Stimulated activated CD8-positive, alpha-beta memory T cell treated with anti-CD3 and anti-CD28 coated beads, Interleukin-7, amount 100 ng/mL, for 1 hour (primary cell): ENCODE measurements at regions not wholly inside any gene's neighbourhood (a gene's known extent, or its start where the extent isn't known, plus 50 kb on each side); places are given as distances from the start of the nearest gene placed in this dataset.

Experiments
- DNase-seq, 2 donors: peaks; one replicate each; pipeline ENCODE4 v3.0.0-alpha.2; 2020; ENCODE audit warnings: low read depth in 2 of 2

DNA sequence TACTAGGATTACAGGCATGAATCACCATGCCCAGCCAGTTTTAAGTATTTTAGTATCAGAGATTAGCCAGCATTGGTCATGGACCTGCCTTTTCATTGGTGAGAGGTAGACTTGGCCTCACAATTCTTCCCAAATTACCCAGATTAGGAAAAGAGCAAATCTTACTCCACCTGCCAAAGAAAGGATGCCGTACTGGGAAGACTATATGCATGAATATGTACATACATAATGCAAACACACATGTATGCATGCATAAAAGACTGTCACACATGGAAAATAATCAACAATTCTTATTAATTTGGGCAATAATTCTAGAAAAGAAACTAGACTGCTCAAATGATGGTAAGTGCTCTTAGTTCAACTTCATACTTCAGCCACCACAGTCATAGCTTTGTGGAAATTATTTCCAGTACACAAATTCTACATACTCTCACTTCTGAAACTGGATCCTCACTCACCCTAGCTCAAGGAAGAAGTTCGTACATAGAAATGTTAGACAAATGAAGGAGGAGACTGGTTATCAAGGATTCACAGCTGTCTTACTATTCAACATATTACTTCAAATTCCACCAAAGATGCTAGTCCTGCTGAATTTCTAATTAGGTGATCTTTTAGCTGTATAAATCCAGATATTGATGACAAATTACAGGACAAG, 73.7 kb downstream of the MINAR2 start:
- no peak for DNase-seq

GRCh38 chr5:129830288-129830687, 74.0 kb upstream of the CHSY3 start:
- no peak for DNase-seq

GRCh38 chr5:129836321-129836720, 67.9 kb upstream of the CHSY3 start:
- DNase-seq: no peak

- no peak for DNase-seq
Observed at GRCh38 chr5:129844764-129845163, 59.5 kb upstream of the CHSY3 start.

DNA sequence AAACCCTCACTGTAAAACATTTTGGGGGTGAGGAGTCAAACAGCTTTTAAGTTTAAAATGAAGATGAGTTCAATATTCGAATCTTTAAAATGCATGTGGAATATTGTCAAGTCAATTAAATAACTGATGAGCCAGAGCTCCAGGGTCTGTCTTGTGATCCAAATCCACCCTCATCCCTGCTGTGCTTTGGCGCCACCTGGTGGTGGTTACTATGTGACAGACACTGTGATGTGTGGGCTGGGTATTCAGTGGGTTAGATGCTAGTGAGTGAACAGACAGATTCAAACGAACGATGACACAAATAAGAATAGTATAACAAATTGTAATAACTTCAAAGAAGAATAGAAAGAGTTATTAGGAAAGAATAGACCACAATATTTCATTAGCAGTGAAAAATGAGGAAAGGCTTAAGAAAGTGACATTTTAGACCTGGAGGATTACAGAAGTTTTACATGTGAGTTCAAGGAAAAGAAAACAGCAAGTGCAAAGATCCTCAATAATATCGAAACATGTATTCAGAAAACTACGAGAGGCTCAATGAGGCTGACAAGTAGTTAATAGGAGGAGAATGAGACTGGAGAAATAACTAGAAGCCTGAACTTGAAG, 51.4 kb upstream of the CHSY3 start:
- peak; percentile 25 to 46 for DNase-seq

DNA sequence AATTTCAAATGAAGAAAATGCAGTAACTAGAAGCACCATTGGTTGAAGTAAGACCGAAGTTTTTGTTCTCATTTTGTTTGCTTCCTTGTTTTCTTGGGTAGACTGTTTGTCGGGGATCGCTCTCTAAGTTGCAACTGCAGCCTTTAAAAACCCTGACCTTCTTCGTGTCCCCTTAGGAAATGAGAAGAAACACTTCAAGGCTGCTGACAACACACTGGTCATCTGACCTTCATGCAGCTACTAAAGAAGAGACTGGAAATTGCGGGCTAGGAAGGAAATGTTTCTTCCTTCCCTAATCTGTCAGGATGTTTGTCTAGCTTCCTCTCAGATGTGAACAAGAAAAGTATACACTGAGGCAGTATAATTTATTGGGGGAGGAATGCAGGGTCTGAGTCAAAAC, 50.7 kb upstream of the CHSY3 start:
- DNase-seq: no peak
